ENCODE measurements at regions not wholly inside any gene's neighbourhood (a gene's known extent, or its start where the extent isn't known, plus 50 kb on each side); places are given as distances from the start of the nearest gene placed in this dataset.

DNA sequence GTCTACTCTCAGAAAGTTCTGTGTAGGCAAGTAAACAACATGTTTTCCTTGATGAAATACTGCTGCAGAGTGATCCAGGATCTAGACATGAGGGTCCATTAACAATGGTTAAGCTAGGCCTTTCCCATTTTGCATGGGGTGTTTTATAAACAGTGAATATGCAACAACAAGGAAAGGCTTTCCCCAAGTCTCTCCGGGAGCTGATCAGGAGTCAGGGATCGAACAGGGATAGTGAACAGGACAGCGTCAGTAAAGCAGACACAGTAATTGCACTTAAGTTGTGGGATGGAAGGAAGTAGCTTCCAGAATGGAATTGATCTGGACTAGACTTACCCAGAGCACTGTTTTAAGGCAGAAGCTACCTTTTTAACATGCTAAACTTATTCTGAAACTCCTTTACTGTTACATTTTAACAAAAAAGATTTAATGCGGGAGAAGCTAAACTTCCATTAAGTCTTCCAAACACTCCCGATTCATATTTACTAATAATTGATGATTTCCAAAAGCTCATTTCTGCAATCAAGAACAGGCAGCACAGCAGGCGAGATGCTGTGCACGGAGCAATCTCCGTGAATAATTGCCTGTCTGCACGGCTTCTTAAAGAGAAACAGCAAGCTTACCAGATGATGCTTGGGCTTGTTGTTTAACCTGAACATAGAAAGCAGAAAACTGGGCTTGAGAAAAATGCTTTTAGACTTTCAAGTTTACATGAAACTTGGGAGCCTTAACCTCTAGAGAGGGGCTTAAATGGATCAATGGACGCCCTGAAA lies 50.3 kb upstream of the DOCK1 start:
- H3K9me3 ChIP-seq (replicated peaks in 1 of 11), result peaks cover 0 to 7% (median 0%) of the 10 kb centered on the region in 11 experiments; a peak in 1 of 22 replicates
- H3K27ac ChIP-seq, result no peak overlapping the region
- no peak overlapping the region for H3K4me3 ChIP-seq
- H3K4me1 ChIP-seq, result peaks cover 0 to 5% (median 0%) of the 10 kb centered on the region in 10 experiments; a peak in 2 of 20 replicates
- no peak overlapping the region for H3K4me2 ChIP-seq
- no peak for TF ChIP-seq Cebpa-rat (IDR thresholded peaks at IDR 0.05)
- no peaks in the 10 kb centered on the region for H3K27me3 ChIP-seq
- no peaks in the 10 kb centered on the region for H4K20me1 ChIP-seq
- H3K9ac ChIP-seq, result no peak overlapping the region
- no peaks in the 10 kb centered on the region for H3K36me3 ChIP-seq

Measured in BLaER1 treated with 17β-estradiol and CSF1 and Interleukin-3, amounts not matched to agents 10 nM and 100 nM (cell line).